ENCODE measurements at regions not wholly inside any gene's neighbourhood (a gene's known extent, or its start where the extent isn't known, plus 50 kb on each side); places are given as distances from the start of the nearest gene placed in this dataset.

DNA sequence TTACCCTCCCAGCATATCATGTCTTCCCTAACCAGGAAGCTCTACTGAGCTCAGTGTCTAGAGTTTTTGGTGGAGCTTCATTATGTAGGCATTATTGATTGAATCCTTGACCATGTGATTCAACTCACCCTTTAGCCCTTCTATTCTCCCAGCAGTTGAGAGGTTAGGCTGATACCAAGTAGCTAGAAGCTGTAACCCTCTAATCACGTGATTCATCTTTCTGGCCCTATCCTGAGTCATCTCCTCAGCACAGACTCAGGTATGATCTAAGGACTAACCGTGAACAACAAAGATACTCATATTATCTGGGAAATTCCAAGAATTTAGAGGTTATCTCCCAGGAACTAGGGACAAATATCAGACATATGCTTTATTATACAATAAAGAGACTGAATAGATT is 625.5 kb downstream of the JRKL start:
- ATAC-seq (no peak), DNase-seq (no peak)
- no TSS peak for BruUV-seq (replicated peaks)
- Histone ChIP-seq H3K4me1 (ENCODE audit: insufficient read depth, low read length) (no peaks in the 10 kb centered on the region), H3K4me2 (ENCODE audit: low read length) (no peak overlapping the region), H3K27ac (ENCODE audit: low read length) (no peak overlapping the region), H3K27me3 (ENCODE audit: low read length) (no peaks in the 10 kb centered on the region), H3K4me3 (ENCODE audit: low read length) (no peak overlapping the region), H3K9me3 (ENCODE audit: low read length) (no peaks in the 10 kb centered on the region), H3K79me2 (ENCODE audit: low read length) (no peaks in the 10 kb centered on the region), H2AFZ (ENCODE audit: low read length) (no peak overlapping the region), H3K9ac (ENCODE audit: low read length) (no peak overlapping the region), H3F3A (ENCODE audit: low read length, unreplicated experiment) (no peaks in the 10 kb centered on the region), H4K20me1 (ENCODE audit: low read length) (no peaks in the 10 kb centered on the region), H3K9me2 (replicated peaks; ENCODE audit: low read length) (no peaks in the 10 kb centered on the region), H3K36me3 (ENCODE audit: low read depth, low read length) (no peaks in the 10 kb centered on the region)
- ChIA-PET POLR2A (ENCODE audit: unreplicated experiment) (no interaction called here), CTCF (no interaction called here)
- intact Hi-C loops (cut with micrococcal nuclease), result no loop called here
- TF ChIP-seq, protein P1, sequence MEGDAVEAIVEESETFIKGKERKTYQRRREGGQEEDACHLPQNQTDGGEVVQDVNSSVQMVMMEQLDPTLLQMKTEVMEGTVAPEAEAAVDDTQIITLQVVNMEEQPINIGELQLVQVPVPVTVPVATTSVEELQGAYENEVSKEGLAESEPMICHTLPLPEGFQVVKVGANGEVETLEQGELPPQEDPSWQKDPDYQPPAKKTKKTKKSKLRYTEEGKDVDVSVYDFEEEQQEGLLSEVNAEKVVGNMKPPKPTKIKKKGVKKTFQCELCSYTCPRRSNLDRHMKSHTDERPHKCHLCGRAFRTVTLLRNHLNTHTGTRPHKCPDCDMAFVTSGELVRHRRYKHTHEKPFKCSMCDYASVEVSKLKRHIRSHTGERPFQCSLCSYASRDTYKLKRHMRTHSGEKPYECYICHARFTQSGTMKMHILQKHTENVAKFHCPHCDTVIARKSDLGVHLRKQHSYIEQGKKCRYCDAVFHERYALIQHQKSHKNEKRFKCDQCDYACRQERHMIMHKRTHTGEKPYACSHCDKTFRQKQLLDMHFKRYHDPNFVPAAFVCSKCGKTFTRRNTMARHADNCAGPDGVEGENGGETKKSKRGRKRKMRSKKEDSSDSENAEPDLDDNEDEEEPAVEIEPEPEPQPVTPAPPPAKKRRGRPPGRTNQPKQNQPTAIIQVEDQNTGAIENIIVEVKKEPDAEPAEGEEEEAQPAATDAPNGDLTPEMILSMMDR (conservative IDR thresholded peaks at IDR 0.05; ENCODE audit: low read depth, low read length), result no peak
- TF ChIP-seq EZH2 (IDR thresholded peaks at IDR 0.05; ENCODE audit: low read length, unreplicated experiment), result no peak

DNA sequence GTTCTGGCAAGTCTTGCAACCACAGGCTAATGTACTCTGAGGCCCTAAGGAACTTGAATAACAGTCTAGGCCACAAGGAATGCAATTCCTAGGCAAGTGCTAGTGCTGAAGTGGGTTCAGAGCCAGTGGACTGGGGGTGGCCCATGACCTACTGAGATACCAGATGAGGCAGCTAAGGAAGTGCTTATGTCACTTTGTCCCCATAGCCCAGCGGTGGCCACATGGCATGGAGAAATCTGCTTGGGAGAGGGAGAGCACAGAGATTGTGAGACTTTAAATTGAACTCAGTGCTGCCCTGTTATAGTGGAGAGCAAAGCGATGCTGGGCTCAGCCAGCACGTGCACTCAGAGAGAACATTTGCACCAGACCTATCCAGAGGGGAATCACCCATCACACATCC is 629.5 kb downstream of the JRKL start:
- Histone ChIP-seq H3K27ac (ENCODE audit: low read length) (no peak overlapping the region), H3K9me3 (ENCODE audit: low read length) (no peaks in the 10 kb centered on the region), H2AFZ (ENCODE audit: low read length) (no peak overlapping the region), H3K9ac (ENCODE audit: low read length) (no peak overlapping the region), H3F3A (ENCODE audit: low read length, unreplicated experiment) (no peaks in the 10 kb centered on the region), H4K20me1 (ENCODE audit: low read length) (no peaks in the 10 kb centered on the region), H3K4me1 (ENCODE audit: insufficient read depth, low read length) (no peaks in the 10 kb centered on the region), H3K27me3 (ENCODE audit: low read length) (no peaks in the 10 kb centered on the region), H3K36me3 (ENCODE audit: low read depth, low read length) (no peaks in the 10 kb centered on the region), H3K9me2 (replicated peaks; ENCODE audit: low read length) (no peaks in the 10 kb centered on the region), H3K4me3 (ENCODE audit: low read length) (no peak overlapping the region), H3K4me2 (ENCODE audit: low read length) (no peak overlapping the region), H3K79me2 (ENCODE audit: low read length) (no peaks in the 10 kb centered on the region)
- ATAC-seq, result no peak
- CTCF ChIA-PET, result no interaction called here
- no TSS peak for BruUV-seq (replicated peaks)
- DNase-seq, result no peak
- POLR2A ChIA-PET (ENCODE audit: unreplicated experiment), result no interaction called here
- TF ChIP-seq, protein P1 (conservative IDR thresholded peaks at IDR 0.05; ENCODE audit: low read depth, low read length), result no peak
- TF ChIP-seq EZH2 (IDR thresholded peaks at IDR 0.05; ENCODE audit: low read length, unreplicated experiment) (no peak), EZH2phosphoT487 (IDR thresholded peaks at IDR 0.05; ENCODE audit: borderline replicate concordance, low read length) (no peak)
- intact Hi-C loops (cut with micrococcal nuclease), result no loop called here

DNA sequence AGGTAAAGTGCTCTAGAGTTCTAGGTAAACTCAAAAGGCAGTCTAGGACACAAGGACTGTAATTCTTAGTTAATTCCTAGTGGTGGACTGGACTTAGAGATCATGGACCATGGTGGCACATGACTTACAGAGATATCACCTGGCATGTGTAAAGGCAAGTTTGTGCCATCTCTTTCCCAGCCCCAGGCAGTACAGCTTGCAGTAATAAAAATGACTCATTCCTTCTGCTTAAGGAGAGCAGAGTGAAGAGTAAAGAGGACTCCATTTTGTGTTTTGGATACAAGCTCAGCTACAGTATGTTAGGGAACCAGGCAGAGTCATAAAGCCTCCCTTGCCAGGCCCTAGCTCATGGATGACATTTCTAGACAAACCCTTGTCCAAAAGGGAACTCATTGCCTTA is 629.9 kb downstream of the JRKL start:
- Histone ChIP-seq H3F3A (ENCODE audit: low read length, unreplicated experiment) (no peaks in the 10 kb centered on the region), H3K9me2 (replicated peaks; ENCODE audit: low read length) (no peaks in the 10 kb centered on the region), H3K36me3 (ENCODE audit: low read depth, low read length) (no peaks in the 10 kb centered on the region), H3K27me3 (ENCODE audit: low read length) (no peaks in the 10 kb centered on the region), H4K20me1 (ENCODE audit: low read length) (no peaks in the 10 kb centered on the region), H3K27ac (ENCODE audit: low read length) (no peak overlapping the region), H3K9ac (ENCODE audit: low read length) (no peak overlapping the region), H3K4me2 (ENCODE audit: low read length) (no peak overlapping the region), H3K79me2 (ENCODE audit: low read length) (no peaks in the 10 kb centered on the region), H2AFZ (ENCODE audit: low read length) (no peak overlapping the region), H3K9me3 (ENCODE audit: low read length) (no peaks in the 10 kb centered on the region), H3K4me1 (ENCODE audit: insufficient read depth, low read length) (no peaks in the 10 kb centered on the region), H3K4me3 (ENCODE audit: low read length) (no peak overlapping the region)
- ChIA-PET CTCF (no interaction called here), POLR2A (ENCODE audit: unreplicated experiment) (no interaction called here)
- no TSS peak for BruUV-seq (replicated peaks)
- no peak for DNase-seq
- intact Hi-C loops (cut with micrococcal nuclease), result no loop called here
- no peak for ATAC-seq
- TF ChIP-seq EZH2phosphoT487 (IDR thresholded peaks at IDR 0.05; ENCODE audit: borderline replicate concordance, low read length), result no peak
- TF ChIP-seq, protein P1 (conservative IDR thresholded peaks at IDR 0.05; ENCODE audit: low read depth, low read length), result no peak
- TF ChIP-seq EZH2 (IDR thresholded peaks at IDR 0.05; ENCODE audit: low read length, unreplicated experiment), result no peak
